C4-2B (cell line): ENCODE measurements at regions not wholly inside any gene's neighbourhood (a gene's known extent, or its start where the extent isn't known, plus 50 kb on each side); places are given as distances from the start of the nearest gene placed in this dataset.

ENCODE experiments used
- CTCF ChIP-seq: fragments of 450-650 bp; conservative IDR thresholded peaks from 2 replicates; pipeline ENCODE4 v1.5.1; 2017; ENCODE audit warnings: mild to moderate bottlenecking
- ZFX ChIP-seq: fragments of 450-650 bp; IDR thresholded peaks from 2 replicates; pipeline ENCODE4 v1.6.1; 2017

DNA sequence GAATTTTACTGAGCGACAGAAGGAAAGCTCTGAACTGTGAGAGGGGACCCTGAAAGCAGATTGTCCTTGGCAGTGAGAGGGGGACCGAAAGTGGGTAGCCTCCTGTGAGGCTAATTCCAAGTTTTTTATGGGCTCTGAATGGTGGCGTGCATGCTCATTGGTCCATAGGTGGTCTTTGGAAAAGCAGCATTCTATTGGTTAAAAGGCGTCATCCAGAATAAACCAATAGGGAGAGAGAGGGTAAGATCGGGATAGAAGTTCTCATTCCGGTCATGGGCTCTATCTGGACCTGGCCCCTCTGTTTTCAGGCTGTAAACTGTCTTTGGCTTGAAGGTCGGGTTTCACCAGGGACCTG is 539.8 kb upstream of the PCDH9 start:
- TF ChIP-seq CTCF (no peak), ZFX (no peak)
